ENCODE measurements at regions not wholly inside any gene's neighbourhood (a gene's known extent, or its start where the extent isn't known, plus 50 kb on each side); places are given as distances from the start of the nearest gene placed in this dataset.

DNA sequence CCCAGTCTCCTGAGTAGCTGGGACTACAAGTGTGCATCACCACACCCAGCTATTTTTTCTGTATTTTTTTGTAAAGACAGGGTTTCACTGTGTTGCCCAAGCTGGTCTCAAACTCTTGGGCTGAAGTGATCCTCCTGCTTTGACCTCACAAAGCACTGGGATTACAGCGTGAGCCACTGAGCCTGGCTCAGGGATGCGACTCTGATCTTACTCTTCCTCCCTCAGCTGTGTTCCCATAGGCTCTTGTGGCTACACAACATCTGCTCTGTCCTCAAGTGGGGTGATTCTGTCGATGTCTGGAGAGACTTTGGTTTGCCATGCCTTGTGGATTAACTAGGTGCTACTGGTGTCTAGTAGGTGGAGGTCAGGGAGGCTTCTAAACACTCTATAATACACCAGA, 127.0 kb upstream of the SERPIND1 start:
- DNase-seq (peak in 1 of 6 donors; percentile 10), ATAC-seq (no peak), FAIRE-seq (no peak)
- intact Hi-C loops (cut with DNase I), result no loop called here
- Histone ChIP-seq H3K9me3 (no peaks in the 10 kb centered on the region), H3K36me3 (no peaks in the 10 kb centered on the region), H3K27ac (no peak overlapping the region), H3K27me3 (no peaks in the 10 kb centered on the region), H3K4me1 (no peaks in the 10 kb centered on the region), H3K4me3 (no peak overlapping the region)
- TF ChIP-seq, protein P1, sequence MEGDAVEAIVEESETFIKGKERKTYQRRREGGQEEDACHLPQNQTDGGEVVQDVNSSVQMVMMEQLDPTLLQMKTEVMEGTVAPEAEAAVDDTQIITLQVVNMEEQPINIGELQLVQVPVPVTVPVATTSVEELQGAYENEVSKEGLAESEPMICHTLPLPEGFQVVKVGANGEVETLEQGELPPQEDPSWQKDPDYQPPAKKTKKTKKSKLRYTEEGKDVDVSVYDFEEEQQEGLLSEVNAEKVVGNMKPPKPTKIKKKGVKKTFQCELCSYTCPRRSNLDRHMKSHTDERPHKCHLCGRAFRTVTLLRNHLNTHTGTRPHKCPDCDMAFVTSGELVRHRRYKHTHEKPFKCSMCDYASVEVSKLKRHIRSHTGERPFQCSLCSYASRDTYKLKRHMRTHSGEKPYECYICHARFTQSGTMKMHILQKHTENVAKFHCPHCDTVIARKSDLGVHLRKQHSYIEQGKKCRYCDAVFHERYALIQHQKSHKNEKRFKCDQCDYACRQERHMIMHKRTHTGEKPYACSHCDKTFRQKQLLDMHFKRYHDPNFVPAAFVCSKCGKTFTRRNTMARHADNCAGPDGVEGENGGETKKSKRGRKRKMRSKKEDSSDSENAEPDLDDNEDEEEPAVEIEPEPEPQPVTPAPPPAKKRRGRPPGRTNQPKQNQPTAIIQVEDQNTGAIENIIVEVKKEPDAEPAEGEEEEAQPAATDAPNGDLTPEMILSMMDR (IDR thresholded peaks at IDR 0.05), result no peak
- WGBS, 2 donors, result 75 to 84% methylated on average over 3 of the region's 3 CpGs

- intact Hi-C loops (cut with DNase I), result no loop called here
- WGBS, 2 donors, result 85 to 92% methylated on average over 4 of the region's 4 CpGs
- FAIRE-seq (no peak), DNase-seq (peak in 1 of 6 donors; percentile 6), ATAC-seq (no peak)
- H3K36me3 ChIP-seq, result no peaks in the 10 kb centered on the region
- H3K27me3 ChIP-seq, result no peaks in the 10 kb centered on the region
- TF ChIP-seq, protein P1 (IDR thresholded peaks at IDR 0.05), result no peak
- no peak overlapping the region for H3K4me3 ChIP-seq
- no peak overlapping the region for H3K27ac ChIP-seq
- H3K4me1 ChIP-seq, result no peaks in the 10 kb centered on the region
- H3K9me3 ChIP-seq, result no peaks in the 10 kb centered on the region
These were observed 126.2 kb upstream of the SERPIND1 start for GRCh38 chr22:20647586-20648305.

- TF ChIP-seq, protein P1 (IDR thresholded peaks at IDR 0.05), result no peak
- Histone ChIP-seq H3K4me1 (no peaks in the 10 kb centered on the region), H3K36me3 (no peaks in the 10 kb centered on the region), H3K4me3 (no peak overlapping the region), H3K27ac (no peak overlapping the region), H3K27me3 (no peaks in the 10 kb centered on the region), H3K9me3 (no peaks in the 10 kb centered on the region)
- intact Hi-C loops (cut with DNase I), result no loop called here
- ATAC-seq, result no peak
- FAIRE-seq, result no peak
- peak in 1 of 6 donors; percentile 3 for DNase-seq
- 81 to 93% methylated on average over 2 of the region's 2 CpGs for WGBS, 2 donors
These were observed 125.5 kb upstream of the SERPIND1 start for GRCh38 chr22:20648306-20648903.

DNA sequence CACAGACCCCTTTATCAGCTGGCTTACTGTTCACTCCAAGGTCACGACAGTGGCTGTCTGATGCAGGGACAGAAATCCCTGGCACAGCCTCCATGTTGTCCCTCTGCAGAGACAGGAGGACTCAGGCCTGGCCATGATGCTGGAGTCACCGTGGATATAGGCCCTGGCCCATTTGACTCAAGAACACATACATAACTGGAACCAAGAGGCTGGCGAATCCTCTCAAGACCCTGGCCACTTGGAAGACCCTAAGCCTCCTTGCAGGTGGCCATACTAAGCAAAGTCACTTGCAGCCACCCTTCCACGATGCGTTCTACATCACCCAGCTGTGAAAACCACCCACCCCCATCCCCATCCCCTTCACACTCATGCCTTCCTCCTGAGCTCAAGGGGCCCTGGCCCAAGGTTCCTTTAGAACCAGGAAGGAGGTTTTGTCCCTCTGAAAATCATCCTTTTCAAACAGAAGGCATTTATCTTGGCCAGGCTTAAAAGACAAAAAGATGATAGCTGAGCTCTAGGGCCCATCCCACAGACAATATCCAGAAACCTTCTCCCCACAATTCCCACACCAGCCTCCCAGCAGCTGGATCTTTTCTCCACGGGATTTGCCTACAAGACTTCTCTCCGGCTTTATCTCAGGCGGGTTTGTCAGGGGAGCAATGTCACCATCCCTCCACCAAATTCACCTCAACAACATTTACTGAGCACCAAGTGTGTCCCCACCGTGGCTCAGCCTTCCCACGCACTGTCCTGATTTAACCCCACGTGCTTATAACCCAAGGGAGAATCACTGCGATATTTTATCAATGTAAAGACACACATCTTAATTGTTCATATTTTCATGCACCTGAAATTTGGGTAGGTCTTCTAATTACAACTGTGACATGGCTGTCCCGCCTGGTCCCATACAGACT, 123.4 kb upstream of the SERPIND1 start:
- no peak for FAIRE-seq

More for the DNA sequence above, 123.4 kb upstream of the SERPIND1 start:
- no peak for ATAC-seq
- peak in 1 of 6 donors; percentile 21 for DNase-seq
- Histone ChIP-seq H3K27me3 (no peaks in the 10 kb centered on the region), H3K4me1 (no peaks in the 10 kb centered on the region), H3K36me3 (no peaks in the 10 kb centered on the region), H3K9me3 (no peaks in the 10 kb centered on the region), H3K27ac (no peak overlapping the region), H3K4me3 (no peak overlapping the region)
- intact Hi-C loops (cut with DNase I), result no loop called here
- 82 to 86% methylated on average over 13 of the region's 13 CpGs for WGBS, 2 donors
- TF ChIP-seq, protein P1 (IDR thresholded peaks at IDR 0.05), result no peak

Measured in pancreas (tissue), 10 donors.